Gastroesophageal sphincter (tissue), 4 donors: ENCODE measurements at regions not wholly inside any gene's neighbourhood (a gene's known extent, or its start where the extent isn't known, plus 50 kb on each side); places are given as distances from the start of the nearest gene placed in this dataset.

Experiments used
- ATAC-seq: fragments of 150-250 bp; one replicate; pipeline ENCODE4 v1.9.1; 2016; ENCODE audit warnings: mild to moderate bottlenecking, moderate library complexity
- H3K27ac ChIP-seq, 4 donors: fragments of 200-600 bp; sonication (generic) in 3 of 4; 1 replicate in 3 of 4; 2 replicates in 1 of 4; pipeline ENCODE4 v1.5.1; 2016 to 2019
- H3K27me3 ChIP-seq: fragments of 200-600 bp; sonication (generic); one replicate; pipeline ENCODE4 v1.5.1; 2019
- H3K36me3 ChIP-seq, 2 donors: fragments of 200-600 bp; sonication (generic); one replicate each; pipeline ENCODE4 v1.5.1; 2019; ENCODE audit warnings: control low read depth in 1 of 2
- H3K4me1 ChIP-seq, 3 donors: fragments of 200-600 bp; sonication (generic); 1 replicate in 2 of 3; 2 replicates in 1 of 3; pipeline ENCODE4 v1.5.1; 2016 to 2019; ENCODE audit warnings: control low read depth in 2 of 3
- H3K4me3 ChIP-seq, 2 donors: fragments of 200-600 bp; sonication (generic); one replicate each; pipeline ENCODE4 v1.5.1; 2019; ENCODE audit warnings: mild to moderate bottlenecking in 1 of 2, moderate library complexity in 1 of 2
- H3K9me3 ChIP-seq, 3 donors: fragments of 200-600 bp; sonication (generic); one replicate each; pipeline ENCODE4 v1.5.1; 2017 to 2019; ENCODE audit warnings: control low read depth in 2 of 3
- EP300 ChIP-seq: sonication (generic); formaldehyde crosslinking; IDR thresholded peaks from one replicate; pipeline ENCODE4 v1.6.1; 2017; ENCODE audit warnings: antibody characterized with exemption, mild to moderate bottlenecking
- POLR2A ChIP-seq, 2 donors: fragments of 450-650 bp; IDR thresholded peaks; one replicate each; pipeline ENCODE4 v1.6.1; 2017; ENCODE audit warnings: antibody characterized with exemption in 2 of 2, mild to moderate bottlenecking in 2 of 2, moderate library complexity in 1 of 2
- POLR2AphosphoS5 ChIP-seq: sonication (generic); formaldehyde crosslinking; IDR thresholded peaks from one replicate; pipeline ENCODE4 v1.6.1; 2017; ENCODE audit warnings: antibody characterized with exemption
- WGBS, 2 donors: methylation state at CpG; one replicate each; pipeline ENCODE4 v1.1.5; 2018; ENCODE audit warnings: low coverage in 1 of 2; 5-methylcytosine and 5-hydroxymethylcytosine counted together
- TF ChIP-seq, protein P1 (sequence below), 4 experiments: fragments of 200-600 bp in 2 of 4; fragments of 450-650 bp in 2 of 4; sonication (generic) in 1 of 4; IDR thresholded peaks; one replicate each; pipeline ENCODE4 v1.5.1; 2017 to 2019; ENCODE audit warnings: antibody characterized with exemption in 4 of 4, mild to moderate bottlenecking in 2 of 4, moderate library complexity in 2 of 4

DNA sequence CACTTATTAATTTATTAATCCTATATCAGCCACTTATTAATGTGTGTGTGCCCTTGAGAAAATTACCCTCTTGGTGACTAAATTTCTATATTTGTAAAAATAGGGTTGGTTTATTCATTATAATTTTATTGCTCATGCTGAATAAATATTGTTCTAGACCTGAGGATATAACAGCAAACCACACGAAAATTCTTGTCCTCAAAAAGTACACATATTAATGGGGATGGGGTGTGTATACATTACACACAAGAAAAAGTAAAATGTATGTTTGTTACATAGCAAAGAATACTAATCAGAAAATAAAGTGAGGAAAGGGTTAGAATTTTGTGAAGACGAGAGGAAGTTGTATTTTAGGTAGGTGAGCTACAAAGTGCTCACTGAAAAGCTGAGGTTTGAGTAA lies 1068.9 kb upstream of the RAG2 start:
- 68 to 100% methylated on average over 2 of the region's 2 CpGs for WGBS, 2 donors

DNA sequence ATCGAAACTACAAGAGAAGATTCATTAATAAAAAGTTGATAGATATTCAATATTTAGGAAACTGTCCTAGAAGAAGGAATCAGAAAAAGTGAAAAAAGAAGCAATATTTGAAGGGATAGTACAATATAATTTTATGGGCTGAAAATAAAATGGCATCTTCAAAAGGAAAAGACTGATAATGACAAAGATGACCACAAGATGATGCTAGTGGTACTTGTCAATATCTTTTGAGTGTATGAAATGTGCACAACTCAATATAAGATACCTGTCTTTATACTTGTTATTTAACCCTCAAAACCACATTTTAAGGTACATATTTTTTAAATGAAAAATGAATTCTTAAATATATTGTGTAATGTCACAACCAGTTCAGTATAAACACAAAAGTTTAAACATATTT lies 1059.6 kb upstream of the RAG2 start:
- no peaks in the 10 kb centered on the region for H3K27me3 ChIP-seq
- WGBS, 2 donors: 92 to 100% methylated on average over 1 of the region's 1 CpG
- no peak for ATAC-seq
- H3K27ac ChIP-seq: no peak overlapping the region
- no peak overlapping the region for H3K4me3 ChIP-seq
- no peaks in the 10 kb centered on the region for H3K4me1 ChIP-seq
- peaks cover 0 to 5% (median 0%) of the 10 kb centered on the region in 3 donors for H3K9me3 ChIP-seq
- H3K36me3 ChIP-seq: no peaks in the 10 kb centered on the region
- TF ChIP-seq EP300 (no peak), POLR2AphosphoS5 (no peak), POLR2A (IDR thresholded peaks at IDR 0.05) (no peak)
- TF ChIP-seq, protein P1, sequence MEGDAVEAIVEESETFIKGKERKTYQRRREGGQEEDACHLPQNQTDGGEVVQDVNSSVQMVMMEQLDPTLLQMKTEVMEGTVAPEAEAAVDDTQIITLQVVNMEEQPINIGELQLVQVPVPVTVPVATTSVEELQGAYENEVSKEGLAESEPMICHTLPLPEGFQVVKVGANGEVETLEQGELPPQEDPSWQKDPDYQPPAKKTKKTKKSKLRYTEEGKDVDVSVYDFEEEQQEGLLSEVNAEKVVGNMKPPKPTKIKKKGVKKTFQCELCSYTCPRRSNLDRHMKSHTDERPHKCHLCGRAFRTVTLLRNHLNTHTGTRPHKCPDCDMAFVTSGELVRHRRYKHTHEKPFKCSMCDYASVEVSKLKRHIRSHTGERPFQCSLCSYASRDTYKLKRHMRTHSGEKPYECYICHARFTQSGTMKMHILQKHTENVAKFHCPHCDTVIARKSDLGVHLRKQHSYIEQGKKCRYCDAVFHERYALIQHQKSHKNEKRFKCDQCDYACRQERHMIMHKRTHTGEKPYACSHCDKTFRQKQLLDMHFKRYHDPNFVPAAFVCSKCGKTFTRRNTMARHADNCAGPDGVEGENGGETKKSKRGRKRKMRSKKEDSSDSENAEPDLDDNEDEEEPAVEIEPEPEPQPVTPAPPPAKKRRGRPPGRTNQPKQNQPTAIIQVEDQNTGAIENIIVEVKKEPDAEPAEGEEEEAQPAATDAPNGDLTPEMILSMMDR (IDR thresholded peaks at IDR 0.05): no peak

More for the DNA sequence above, 1068.9 kb upstream of the RAG2 start:
- no peak for ATAC-seq
- H3K27ac ChIP-seq: no peak overlapping the region
- no peak overlapping the region for H3K4me3 ChIP-seq
- TF ChIP-seq EP300 (no peak), POLR2A (IDR thresholded peaks at IDR 0.05) (no peak), POLR2AphosphoS5 (no peak)
- TF ChIP-seq, protein P1 (IDR thresholded peaks at IDR 0.05): no peak
- no peaks in the 10 kb centered on the region for H3K4me1 ChIP-seq
- no peaks in the 10 kb centered on the region for H3K36me3 ChIP-seq
- no peaks in the 10 kb centered on the region for H3K27me3 ChIP-seq
- no peaks in the 10 kb centered on the region for H3K9me3 ChIP-seq

DNA sequence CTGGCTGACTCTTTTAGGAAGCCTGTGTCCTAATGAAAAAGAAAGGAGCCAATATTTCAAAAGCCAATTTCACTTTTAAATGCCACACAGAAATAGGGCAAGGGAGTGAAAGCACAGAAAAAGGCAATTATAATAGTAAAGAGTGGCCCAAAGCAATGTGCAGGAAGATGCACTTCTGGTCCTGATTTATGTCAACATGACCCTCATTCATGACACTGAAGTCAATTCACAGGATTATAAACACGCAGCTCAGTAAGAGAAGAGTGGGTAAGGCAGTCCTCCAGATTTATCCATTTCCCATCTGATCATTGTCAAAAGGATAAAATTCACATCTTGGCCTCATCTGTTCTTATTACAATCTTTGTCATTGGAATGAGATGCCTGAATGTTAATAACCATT lies 1049.7 kb upstream of the RAG2 start:
- 56 to 85% methylated on average over 1 of the region's 1 CpG for WGBS, 2 donors
- Histone ChIP-seq H3K9me3 (no peaks in the 10 kb centered on the region), H3K4me1 (no peaks in the 10 kb centered on the region), H3K36me3 (no peaks in the 10 kb centered on the region), H3K4me3 (no peak overlapping the region), H3K27me3 (no peaks in the 10 kb centered on the region), H3K27ac (no peak overlapping the region)
- no peak for ATAC-seq
- TF ChIP-seq POLR2AphosphoS5 (no peak), EP300 (no peak), POLR2A (IDR thresholded peaks at IDR 0.05) (no peak)
- TF ChIP-seq, protein P1 (IDR thresholded peaks at IDR 0.05): no peak

DNA sequence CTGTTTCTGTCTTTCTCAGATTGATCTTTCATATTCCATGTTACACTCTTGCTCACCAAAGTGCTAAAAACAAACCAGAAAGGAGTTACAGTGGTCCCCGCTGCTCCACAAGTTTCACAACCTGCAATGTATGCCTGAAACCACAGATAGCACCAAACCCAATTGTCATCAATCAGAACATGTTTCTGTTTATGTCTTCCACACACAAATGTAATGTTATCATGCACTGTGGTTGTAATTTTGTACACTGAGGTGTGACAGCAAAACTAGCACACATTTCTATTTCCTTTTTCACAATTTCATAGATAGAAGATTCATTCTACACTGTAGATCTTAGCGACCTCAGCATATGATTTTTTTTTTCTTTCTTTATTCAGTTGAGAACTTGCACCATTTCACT lies 1045.9 kb upstream of the RAG2 start:
- Histone ChIP-seq H3K36me3 (no peaks in the 10 kb centered on the region), H3K27ac (no peak overlapping the region), H3K4me3 (no peak overlapping the region), H3K27me3 (no peaks in the 10 kb centered on the region), H3K4me1 (no peaks in the 10 kb centered on the region), H3K9me3 (no peaks in the 10 kb centered on the region)
- ATAC-seq: no peak
- TF ChIP-seq POLR2A (IDR thresholded peaks at IDR 0.05) (no peak), EP300 (no peak), POLR2AphosphoS5 (no peak)
- TF ChIP-seq, protein P1 (IDR thresholded peaks at IDR 0.05): no peak
- 91 to 100% methylated on average over 1 to 2 of the region's 2 CpGs for WGBS, 2 donors

DNA sequence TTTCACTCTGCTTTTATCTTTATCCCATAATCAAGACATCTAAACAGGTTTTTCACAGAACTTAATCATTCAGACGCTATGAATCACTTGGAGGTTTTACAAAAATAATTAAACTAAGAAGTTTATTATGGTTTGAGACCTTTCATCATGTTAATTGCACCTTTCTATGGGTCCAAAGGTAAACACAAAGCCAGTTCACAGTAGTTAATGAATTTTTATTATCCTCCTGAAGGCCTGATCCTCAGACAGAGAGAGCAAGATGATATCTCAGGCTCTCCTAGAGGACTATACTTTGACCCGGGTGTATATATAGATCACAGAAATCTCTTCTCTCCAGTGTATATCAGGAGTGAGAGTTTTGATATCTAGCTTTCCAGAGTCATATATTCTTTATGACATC lies 1044.3 kb upstream of the RAG2 start:
- Histone ChIP-seq H3K36me3 (no peaks in the 10 kb centered on the region), H3K9me3 (no peaks in the 10 kb centered on the region), H3K4me3 (no peak overlapping the region), H3K4me1 (no peaks in the 10 kb centered on the region), H3K27me3 (no peaks in the 10 kb centered on the region), H3K27ac (no peak overlapping the region)
- 44 to 54% methylated on average over 2 of the region's 2 CpGs for WGBS, 2 donors
- no peak for TF ChIP-seq EP300
- no peak for TF ChIP-seq POLR2A (IDR thresholded peaks at IDR 0.05)
- TF ChIP-seq, protein P1 (IDR thresholded peaks at IDR 0.05): no peak
- no peak for TF ChIP-seq POLR2AphosphoS5
- no peak for ATAC-seq
